ENCODE measurements at regions not wholly inside any gene's neighbourhood (a gene's known extent, or its start where the extent isn't known, plus 50 kb on each side); places are given as distances from the start of the nearest gene placed in this dataset.
"Not testable (repeated sequence)": the region's sequence is repeated elsewhere in the genome, so short reads cannot be mapped to it uniquely, and the experiment has no call there.

- DNase-seq, result no peak
Measured at GRCh38 chr3:73839032-73839431, 214.3 kb upstream of the PDZRN3 start.

- no peak for DNase-seq
Measured at GRCh38 chr3:73835945-73836344, 211.2 kb upstream of the PDZRN3 start.

DNA sequence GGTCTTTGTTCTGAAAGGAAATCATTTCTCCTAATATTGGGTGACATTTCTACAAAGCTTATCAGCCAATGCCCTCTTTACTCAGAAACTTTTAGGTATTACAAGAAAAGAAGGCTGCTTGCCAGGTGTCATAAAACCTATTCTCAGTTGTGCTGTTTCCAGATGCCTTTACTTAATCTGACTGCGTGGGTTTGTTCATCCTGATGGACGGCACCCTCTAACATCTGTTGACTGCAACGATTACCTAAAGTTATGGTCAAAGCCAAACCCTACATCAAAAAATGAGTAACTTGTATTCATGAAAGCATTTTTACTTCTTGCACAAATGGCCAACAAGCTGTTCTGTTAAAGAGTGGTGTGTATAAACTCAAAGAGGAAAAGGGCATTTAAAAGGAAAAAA lies 207.7 kb upstream of the PDZRN3 start:
- no peak for DNase-seq

GRCh38 chr3:73828348-73828747 lies 203.6 kb upstream of the PDZRN3 start:
- DNase-seq, result no peak

GRCh38 chr3:73827725-73828211 lies 203.0 kb upstream of the PDZRN3 start:
- no peak for DNase-seq

DNA sequence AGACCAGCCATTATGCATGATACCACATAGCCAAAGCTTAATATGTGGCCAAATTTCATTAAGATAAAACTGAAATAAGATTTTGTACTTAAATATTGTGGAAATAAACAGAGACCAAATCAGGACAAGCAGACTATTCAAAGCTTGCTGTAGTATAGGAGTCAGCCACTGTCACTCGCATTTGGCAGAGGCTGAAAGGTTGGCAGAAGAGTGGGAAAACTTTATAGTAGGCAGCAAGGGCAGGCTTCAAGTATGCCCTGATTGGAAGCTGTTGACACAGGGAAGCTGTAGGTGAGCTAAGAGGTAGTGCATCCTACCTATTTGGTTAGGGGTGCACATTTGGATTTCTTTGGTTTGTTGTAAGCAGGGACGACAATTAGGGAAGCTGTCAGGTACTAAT lies 202.5 kb upstream of the PDZRN3 start:
- no peak for DNase-seq

GRCh38 chr3:73820896-73821295 lies 196.2 kb upstream of the PDZRN3 start:
- DNase-seq, result not testable (repeated sequence)

- no peak for DNase-seq
Measured at GRCh38 chr3:73820431-73820830, 195.7 kb upstream of the PDZRN3 start.

GRCh38 chr3:73815966-73816365 lies 191.2 kb upstream of the PDZRN3 start:
- no peak for DNase-seq

DNA sequence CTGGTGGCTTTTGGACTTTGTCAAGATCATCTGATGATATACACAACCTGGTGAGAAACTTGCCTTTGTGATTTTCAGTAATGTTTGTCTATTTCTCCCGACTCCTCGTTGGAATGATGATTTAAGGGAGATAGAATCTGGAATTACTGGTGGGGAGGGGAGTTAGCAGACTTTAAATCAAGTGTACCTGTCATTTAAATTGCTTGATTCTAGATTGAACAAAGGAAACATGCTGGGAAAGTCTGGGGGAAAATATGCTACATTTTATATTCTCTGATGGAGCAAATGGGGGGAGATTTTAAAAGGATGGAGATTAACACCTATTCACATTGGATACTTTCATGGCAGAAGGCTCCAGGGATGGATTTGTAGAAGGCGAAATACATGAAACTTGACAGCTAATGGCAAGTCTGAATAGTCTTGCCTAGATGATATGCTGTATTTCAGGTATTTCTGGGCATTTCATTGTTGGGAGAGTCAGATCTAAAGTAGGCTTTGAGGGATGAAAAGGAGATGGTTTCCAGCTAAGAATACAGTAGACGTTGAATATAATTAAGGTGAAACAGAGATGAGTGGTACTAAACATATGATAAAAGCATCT lies 189.1 kb upstream of the PDZRN3 start:
- no peak for DNase-seq

- DNase-seq, result no peak
Measured at GRCh38 chr3:73813291-73813690, 188.6 kb upstream of the PDZRN3 start.

DNA sequence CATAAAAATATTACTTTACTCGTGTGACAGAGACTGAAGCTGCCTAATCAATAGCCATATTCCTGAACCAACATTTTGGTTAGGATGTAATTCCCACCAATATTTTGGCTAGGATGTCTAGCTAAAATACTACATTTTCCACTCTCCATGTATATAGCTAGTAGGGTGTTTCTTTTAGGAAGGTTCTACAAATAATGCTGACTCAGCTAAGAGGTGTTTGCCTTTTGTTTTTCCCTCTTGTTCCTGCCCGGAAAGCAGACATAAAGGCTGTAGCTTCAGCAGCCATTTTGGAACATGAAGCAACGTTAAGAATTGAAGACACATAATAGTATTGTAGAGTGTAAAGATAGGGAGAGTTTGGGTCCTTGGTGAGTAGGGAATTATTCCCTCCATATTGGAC lies 187.3 kb upstream of the PDZRN3 start:
- DNase-seq, result no peak

DNA sequence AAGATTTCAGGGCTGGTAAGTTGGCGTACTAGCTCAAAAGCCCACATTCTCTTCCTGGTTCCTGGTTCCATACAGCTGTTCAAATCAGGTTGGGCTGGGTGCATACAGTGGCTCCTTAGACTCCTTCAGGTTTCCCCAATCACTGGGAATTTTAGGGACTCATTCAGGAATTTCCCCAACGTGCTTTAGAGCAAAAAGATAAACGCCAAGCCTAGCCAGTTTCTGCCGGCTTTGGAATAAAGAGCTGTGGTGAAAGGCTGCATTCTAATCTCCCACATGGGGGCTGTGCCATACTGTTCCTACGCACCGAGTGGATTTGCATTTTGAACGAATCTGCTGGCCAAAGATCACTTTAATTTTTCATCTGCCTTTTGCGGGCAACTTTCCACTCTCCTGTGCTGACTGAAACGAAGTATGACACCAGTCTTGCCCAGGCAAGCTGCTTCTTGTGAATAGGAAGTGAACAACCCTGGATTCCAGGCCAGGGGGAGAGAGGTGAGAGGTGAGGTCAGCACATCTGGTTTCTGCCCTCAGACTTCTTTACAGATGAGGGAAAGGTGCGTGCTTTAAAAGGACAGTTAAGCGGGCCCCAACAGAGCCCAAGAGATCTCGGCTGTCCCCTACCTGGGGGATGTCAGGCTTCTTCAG lies 184.2 kb upstream of the PDZRN3 start:
- no peak for DNase-seq

- DNase-seq, result no peak
Measured at GRCh38 chr3:73805435-73805834, 180.7 kb upstream of the PDZRN3 start.

DNA sequence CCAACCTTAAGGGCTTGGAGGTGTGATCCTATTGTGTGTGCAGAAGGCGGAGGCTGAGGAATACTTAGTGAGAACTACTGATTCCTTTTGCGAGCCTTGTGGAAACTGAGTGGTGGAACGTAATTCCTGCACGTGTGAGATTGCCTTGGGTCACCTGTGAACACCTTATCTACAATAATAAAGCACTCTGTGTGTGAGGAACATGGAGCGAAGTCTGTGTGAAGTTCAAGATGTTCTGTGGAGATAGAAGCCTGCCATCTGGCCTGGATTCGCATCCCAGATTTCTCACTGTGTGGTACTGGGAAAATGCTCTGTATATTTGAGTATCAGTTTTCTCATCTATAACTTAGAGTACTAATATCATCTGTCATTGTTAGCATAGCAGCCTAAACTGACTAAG lies 179.5 kb upstream of the PDZRN3 start:
- DNase-seq, result no peak

DNA sequence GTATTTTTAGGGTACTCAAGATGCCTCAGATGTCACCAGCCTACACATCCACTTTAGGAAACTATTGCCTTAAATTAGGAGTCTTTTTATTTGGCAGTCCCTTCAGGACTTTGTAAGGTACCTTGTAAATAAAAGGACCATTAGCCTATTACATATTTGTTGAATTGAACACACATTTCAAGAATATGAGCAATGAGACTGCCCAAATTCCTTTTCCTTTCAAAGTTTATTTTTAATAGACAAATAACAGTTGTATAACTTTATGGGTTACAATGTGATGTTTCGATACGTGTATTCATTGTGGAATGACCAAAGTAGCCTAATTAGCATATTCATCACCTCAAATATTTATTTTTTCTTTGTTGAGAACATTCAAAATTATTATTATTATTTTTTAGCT lies 176.7 kb upstream of the PDZRN3 start:
- DNase-seq, result no peak

DNA sequence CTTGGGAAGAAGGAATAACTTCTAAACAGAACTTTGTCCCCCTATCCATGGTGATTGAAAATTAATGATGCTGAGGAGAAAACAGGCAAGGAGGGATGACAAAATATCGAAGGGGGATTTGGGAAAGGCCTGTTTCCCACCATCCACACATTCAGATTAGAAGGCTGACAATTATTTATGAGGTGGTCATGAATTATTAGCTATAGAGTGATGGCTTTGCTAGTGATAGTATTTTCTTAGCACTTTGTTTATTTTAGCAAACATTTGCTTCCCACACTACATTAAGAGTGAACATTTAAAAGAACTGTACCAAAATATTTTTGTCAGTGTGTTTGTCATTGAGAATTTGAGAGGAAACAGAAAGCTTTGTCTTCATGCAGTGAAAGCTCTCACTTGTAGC lies 172.6 kb upstream of the PDZRN3 start:
- no peak for DNase-seq

GRCh38 chr3:73796382-73796781 lies 171.6 kb upstream of the PDZRN3 start:
- DNase-seq, result no peak

DNA sequence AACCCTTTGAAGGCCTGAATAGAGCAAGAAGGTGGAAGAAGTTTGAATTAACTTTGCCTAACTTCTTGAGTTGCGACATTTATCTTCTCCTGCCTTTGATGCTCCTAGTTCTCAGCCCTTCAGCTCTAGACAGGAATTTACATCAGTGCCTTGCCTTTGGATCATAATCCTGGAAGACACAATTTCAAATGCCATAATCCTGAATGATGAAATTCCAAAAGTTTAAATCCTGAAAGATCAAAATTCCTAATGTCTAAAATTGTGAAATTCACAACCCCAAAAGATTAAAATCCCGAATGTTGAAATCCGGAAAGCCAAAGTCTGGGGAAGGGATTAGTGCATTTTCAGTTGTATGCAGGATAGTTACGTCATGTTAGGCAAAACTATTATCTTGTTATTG lies 166.6 kb upstream of the PDZRN3 start:
- DNase-seq, result no peak

GRCh38 chr3:73789825-73790444 lies 165.2 kb upstream of the PDZRN3 start:
- DNase-seq, result no peak

GRCh38 chr3:73787620-73788019 lies 162.9 kb upstream of the PDZRN3 start:
- DNase-seq, result no peak

GRCh38 chr3:73786998-73787397 lies 162.3 kb upstream of the PDZRN3 start:
- DNase-seq, result no peak

DNA sequence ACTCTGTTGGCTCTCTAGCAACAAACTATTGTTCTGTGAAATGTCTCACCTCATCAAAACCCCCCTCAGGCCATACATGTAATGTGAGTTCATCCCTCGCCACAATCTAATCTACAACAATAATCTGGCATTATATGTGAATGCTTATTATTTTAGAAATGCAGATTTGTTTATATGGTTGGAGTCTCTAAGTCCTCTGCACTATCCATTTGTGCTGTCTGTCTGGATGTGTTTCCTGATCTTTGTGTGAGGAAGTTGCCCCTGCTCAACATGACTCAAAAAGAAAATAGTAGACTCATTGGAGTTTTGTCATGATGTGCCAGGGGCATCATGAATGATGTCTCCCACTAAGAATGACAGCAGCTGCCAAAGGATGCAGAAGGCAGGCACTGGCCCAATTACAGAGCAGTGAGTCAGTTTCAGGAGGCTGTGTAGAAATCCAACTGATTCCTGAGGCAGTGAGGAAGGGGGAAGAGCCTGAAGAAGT lies 161.6 kb upstream of the PDZRN3 start:
- DNase-seq, result no peak

DNA sequence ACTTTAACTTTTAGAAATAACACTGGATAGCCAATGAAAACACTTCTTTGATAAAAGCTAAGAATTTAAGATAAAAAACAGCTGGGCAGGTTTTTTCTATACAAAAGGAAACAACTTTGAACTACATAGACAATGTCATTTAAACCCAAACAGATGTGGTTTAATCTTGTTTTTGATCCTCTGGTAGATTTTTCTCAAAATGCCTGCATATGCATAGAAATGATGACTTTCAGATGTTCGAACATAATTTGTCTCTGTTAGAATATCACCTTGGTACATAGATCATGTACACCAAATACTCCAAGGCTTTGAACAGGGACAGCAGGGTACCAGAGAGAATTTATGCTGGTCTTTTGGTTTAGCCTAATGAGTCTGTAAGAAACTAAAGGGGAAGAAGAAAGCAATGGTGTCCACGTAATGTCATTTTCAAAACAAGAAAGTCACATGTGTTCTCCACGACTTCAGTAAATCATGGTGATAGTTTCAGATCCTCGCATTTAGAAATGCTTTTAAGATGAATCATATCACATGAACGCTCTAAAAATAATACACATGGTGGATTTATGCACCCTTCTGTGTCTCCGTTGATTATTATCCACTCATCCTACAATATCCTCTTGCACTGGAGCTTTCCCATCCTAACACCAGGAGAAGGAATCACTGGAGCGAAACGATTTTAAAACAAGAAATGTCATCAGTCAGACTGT lies 160.1 kb upstream of the PDZRN3 start:
- DNase-seq, result no peak

Measured in NCI-H774 (cell line).